PC-3 (cell line): ENCODE measurements at regions not wholly inside any gene's neighbourhood (a gene's known extent, or its start where the extent isn't known, plus 50 kb on each side); places are given as distances from the start of the nearest gene placed in this dataset.

Experiments used
- CTCF ChIP-seq: fragments of 300-600 bp; sonication (generic); conservative IDR thresholded peaks from 2 replicates; pipeline ENCODE4 v1.5.1; 2017; ENCODE audit warnings: antibody characterized with exemption, low read depth, mild to moderate bottlenecking, low read length
- EZH2 ChIP-seq: fragments of 300-600 bp; sonication (generic); IDR thresholded peaks from one replicate; pipeline ENCODE4 v1.6.1; 2017; ENCODE audit warnings: antibody characterized with exemption, mild to moderate bottlenecking, low read length; ENCODE audit not compliant: unreplicated experiment
- EZH2phosphoT487 ChIP-seq: fragments of 300-600 bp; sonication (generic); IDR thresholded peaks from 2 replicates; pipeline ENCODE4 v1.6.1; 2018; ENCODE audit warnings: mild to moderate bottlenecking, antibody characterized with exemption, low read length, borderline replicate concordance

- TF ChIP-seq CTCF, result no peak
- TF ChIP-seq EZH2, result no peak
- no peak for TF ChIP-seq EZH2phosphoT487
These were observed 449.1 kb downstream of the PTPRU start for GRCh38 chr1:29685387-29685786.
